Activated B cell treated with CpG ODN at 0.5 μM for 24 hours (primary cell): ENCODE measurements at regions not wholly inside any gene's neighbourhood (a gene's known extent, or its start where the extent isn't known, plus 50 kb on each side); places are given as distances from the start of the nearest gene placed in this dataset.

Experiments
- ATAC-seq: fragments of 200-7000 bp; cut with Tn5 transposase; one replicate; pipeline ENCODE4 v1.10.0; 2021; ENCODE audit warnings: low read depth, mild to moderate bottlenecking, moderate library complexity
- CTCF ChIA-PET: fragments of 350-600 bp; sonication (Branson Sonifier 250); formaldehyde crosslinking; loops from one replicate; lab custom pipeline; 2021; ENCODE audit warnings: antibody characterized with exemption; lab: Charles Lee
- POLR2A ChIA-PET: fragments of 350-600 bp; sonication (Branson Sonifier 250); formaldehyde crosslinking; loops from one replicate; lab custom pipeline; 2021; ENCODE audit warnings: antibody characterized with exemption; lab: Charles Lee
- DNase-seq: peaks from one replicate; pipeline ENCODE4 v3.0.0; 2022
- H3K27ac Mint-ChIP-seq: one replicate; pipeline ENCODE4 v1.8.0; 2020; ENCODE audit warnings: mixed read lengths
- H3K27me3 Mint-ChIP-seq: one replicate; pipeline ENCODE4 v1.8.0; 2021; ENCODE audit warnings: mixed read lengths
- H3K36me3 Mint-ChIP-seq: one replicate; pipeline ENCODE4 v1.8.0; 2021; ENCODE audit warnings: low read depth, mixed read lengths
- H3K4me1 Mint-ChIP-seq: one replicate; pipeline ENCODE4 v1.8.0; 2021; ENCODE audit warnings: mixed read lengths
- H3K4me3 Mint-ChIP-seq: one replicate; pipeline ENCODE4 v1.8.0; 2020; ENCODE audit warnings: mild to moderate bottlenecking, mixed read lengths
- H3K9me3 Mint-ChIP-seq: one replicate; pipeline ENCODE4 v1.8.0; 2020; ENCODE audit warnings: mixed read lengths
- CTCF ChIP-seq: fragments of 200-600 bp; IDR thresholded peaks from one replicate; pipeline ENCODE4 v1.8.0; 2022; ENCODE audit warnings: antibody characterized with exemption, mild to moderate bottlenecking
- intact Hi-C: fragments of 100-400 bp; cut with micrococcal nuclease; formaldehyde crosslinking; loops from one replicate; pipeline ENCODE4 v1.15.1; 2024

GRCh38 chr18:39271654-39272053 is 1706.1 kb upstream of the CELF4 start:
- no peaks in the 10 kb centered on the region for H3K4me1 Mint-ChIP-seq
- H3K36me3 Mint-ChIP-seq: no peaks in the 10 kb centered on the region
- intact Hi-C loops: no loop called here
- H3K4me3 Mint-ChIP-seq: no peak overlapping the region
- no peaks in the 10 kb centered on the region for H3K27me3 Mint-ChIP-seq
- H3K9me3 Mint-ChIP-seq: no peaks in the 10 kb centered on the region
- no peak overlapping the region for H3K27ac Mint-ChIP-seq
- ChIA-PET CTCF (no interaction called here), POLR2A (no interaction called here)
- TF ChIP-seq CTCF: no peak
- no peak for ATAC-seq
- no peak for DNase-seq

GRCh38 chr18:39260565-39260964 is 1695.0 kb upstream of the CELF4 start:
- Mint-ChIP-seq H3K4me1 (no peaks in the 10 kb centered on the region), H3K9me3 (peaks cover 12% of the 10 kb centered on the region), H3K27ac (no peak overlapping the region), H3K36me3 (no peaks in the 10 kb centered on the region), H3K27me3 (no peaks in the 10 kb centered on the region), H3K4me3 (no peak overlapping the region)
- intact Hi-C loops: no loop called here
- TF ChIP-seq CTCF: no peak
- ATAC-seq (no peak), DNase-seq (no peak)
- CTCF ChIA-PET: no interaction called here
- POLR2A ChIA-PET: no interaction called here

- Mint-ChIP-seq H3K36me3 (no peaks in the 10 kb centered on the region), H3K27ac (no peak overlapping the region), H3K9me3 (peaks cover 12% of the 10 kb centered on the region), H3K4me1 (no peaks in the 10 kb centered on the region), H3K27me3 (no peaks in the 10 kb centered on the region), H3K4me3 (no peak overlapping the region)
- TF ChIP-seq CTCF: no peak
- POLR2A ChIA-PET: no interaction called here
- intact Hi-C loops: no loop called here
- CTCF ChIA-PET: no interaction called here
- DNase-seq (no peak), ATAC-seq (no peak)
Measured at GRCh38 chr18:39259736-39260135, 1694.1 kb upstream of the CELF4 start.

GRCh38 chr18:39244242-39244641 is 1678.6 kb upstream of the CELF4 start:
- no peaks in the 10 kb centered on the region for H3K4me1 Mint-ChIP-seq
- POLR2A ChIA-PET: no interaction called here
- no peak overlapping the region for H3K27ac Mint-ChIP-seq
- DNase-seq (no peak), ATAC-seq (no peak)
- CTCF ChIA-PET: no interaction called here
- H3K9me3 Mint-ChIP-seq: no peaks in the 10 kb centered on the region
- H3K36me3 Mint-ChIP-seq: no peaks in the 10 kb centered on the region
- intact Hi-C loops: no loop called here
- TF ChIP-seq CTCF: no peak
- no peak overlapping the region for H3K4me3 Mint-ChIP-seq
- no peaks in the 10 kb centered on the region for H3K27me3 Mint-ChIP-seq

GRCh38 chr18:39241534-39241933 is 1675.9 kb upstream of the CELF4 start:
- POLR2A ChIA-PET: no interaction called here
- H3K4me1 Mint-ChIP-seq: no peaks in the 10 kb centered on the region
- no peaks in the 10 kb centered on the region for H3K36me3 Mint-ChIP-seq
- no peak for TF ChIP-seq CTCF
- no peak for DNase-seq
- intact Hi-C loops: no loop called here
- no peaks in the 10 kb centered on the region for H3K27me3 Mint-ChIP-seq
- no peak overlapping the region for H3K4me3 Mint-ChIP-seq
- no peaks in the 10 kb centered on the region for H3K9me3 Mint-ChIP-seq
- CTCF ChIA-PET: no interaction called here
- no peak for ATAC-seq
- no peak overlapping the region for H3K27ac Mint-ChIP-seq
